ENCODE measurements at regions not wholly inside any gene's neighbourhood (a gene's known extent, or its start where the extent isn't known, plus 50 kb on each side); places are given as distances from the start of the nearest gene placed in this dataset.

DNA sequence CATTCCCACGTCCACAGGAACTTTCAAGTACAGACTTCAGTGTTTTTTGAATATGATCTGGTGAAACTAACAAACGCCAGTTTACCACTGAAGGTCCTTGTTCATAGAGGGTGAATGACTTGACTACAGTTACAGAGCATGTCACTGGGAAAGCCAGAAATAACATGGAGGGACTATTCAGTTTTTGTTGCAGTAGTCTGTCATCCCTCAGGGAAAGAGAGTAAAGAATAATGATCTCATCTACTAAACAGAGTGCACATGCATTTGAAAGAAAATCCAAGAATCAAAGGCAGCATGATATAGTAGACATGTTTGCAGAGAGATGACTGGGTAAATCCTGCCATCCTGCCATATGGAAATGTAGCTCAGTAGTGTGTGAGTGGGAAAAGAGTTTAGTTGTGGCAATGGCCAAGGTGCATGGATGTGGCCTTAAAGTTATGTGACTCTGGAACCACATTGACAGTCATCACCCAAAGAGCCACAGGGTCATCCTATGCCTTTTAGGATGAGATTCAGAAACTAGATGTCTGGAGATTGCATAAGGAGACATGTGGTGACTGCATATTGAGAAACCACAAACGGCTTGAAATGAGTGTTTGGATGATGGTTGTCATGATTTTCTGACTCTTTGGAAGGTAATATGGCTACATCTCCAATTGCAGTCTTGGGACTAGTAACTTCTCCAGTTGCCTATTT lies 125.3 kb upstream of the ZEB2 start:
- TF ChIP-seq, protein P1, sequence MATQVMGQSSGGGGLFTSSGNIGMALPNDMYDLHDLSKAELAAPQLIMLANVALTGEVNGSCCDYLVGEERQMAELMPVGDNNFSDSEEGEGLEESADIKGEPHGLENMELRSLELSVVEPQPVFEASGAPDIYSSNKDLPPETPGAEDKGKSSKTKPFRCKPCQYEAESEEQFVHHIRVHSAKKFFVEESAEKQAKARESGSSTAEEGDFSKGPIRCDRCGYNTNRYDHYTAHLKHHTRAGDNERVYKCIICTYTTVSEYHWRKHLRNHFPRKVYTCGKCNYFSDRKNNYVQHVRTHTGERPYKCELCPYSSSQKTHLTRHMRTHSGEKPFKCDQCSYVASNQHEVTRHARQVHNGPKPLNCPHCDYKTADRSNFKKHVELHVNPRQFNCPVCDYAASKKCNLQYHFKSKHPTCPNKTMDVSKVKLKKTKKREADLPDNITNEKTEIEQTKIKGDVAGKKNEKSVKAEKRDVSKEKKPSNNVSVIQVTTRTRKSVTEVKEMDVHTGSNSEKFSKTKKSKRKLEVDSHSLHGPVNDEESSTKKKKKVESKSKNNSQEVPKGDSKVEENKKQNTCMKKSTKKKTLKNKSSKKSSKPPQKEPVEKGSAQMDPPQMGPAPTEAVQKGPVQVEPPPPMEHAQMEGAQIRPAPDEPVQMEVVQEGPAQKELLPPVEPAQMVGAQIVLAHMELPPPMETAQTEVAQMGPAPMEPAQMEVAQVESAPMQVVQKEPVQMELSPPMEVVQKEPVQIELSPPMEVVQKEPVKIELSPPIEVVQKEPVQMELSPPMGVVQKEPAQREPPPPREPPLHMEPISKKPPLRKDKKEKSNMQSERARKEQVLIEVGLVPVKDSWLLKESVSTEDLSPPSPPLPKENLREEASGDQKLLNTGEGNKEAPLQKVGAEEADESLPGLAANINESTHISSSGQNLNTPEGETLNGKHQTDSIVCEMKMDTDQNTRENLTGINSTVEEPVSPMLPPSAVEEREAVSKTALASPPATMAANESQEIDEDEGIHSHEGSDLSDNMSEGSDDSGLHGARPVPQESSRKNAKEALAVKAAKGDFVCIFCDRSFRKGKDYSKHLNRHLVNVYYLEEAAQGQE (IDR thresholded peaks at IDR 0.05; ENCODE audit: insufficient read depth in 1 of 2, low read depth in 2 of 2, low read length in 1 of 2) = no peak
- TF ChIP-seq TCF7L2 (IDR thresholded peaks at IDR 0.05; ENCODE audit: low read depth, low read length) (no peak), POLR2AphosphoS5 (IDR thresholded peaks at IDR 0.05; ENCODE audit: low read depth, low read length) (no peak), SIN3A (IDR thresholded peaks at IDR 0.05; ENCODE audit: borderline replicate concordance, insufficient read depth, low read depth, low read length) (no peak)
- TF ChIP-seq, protein P2, sequence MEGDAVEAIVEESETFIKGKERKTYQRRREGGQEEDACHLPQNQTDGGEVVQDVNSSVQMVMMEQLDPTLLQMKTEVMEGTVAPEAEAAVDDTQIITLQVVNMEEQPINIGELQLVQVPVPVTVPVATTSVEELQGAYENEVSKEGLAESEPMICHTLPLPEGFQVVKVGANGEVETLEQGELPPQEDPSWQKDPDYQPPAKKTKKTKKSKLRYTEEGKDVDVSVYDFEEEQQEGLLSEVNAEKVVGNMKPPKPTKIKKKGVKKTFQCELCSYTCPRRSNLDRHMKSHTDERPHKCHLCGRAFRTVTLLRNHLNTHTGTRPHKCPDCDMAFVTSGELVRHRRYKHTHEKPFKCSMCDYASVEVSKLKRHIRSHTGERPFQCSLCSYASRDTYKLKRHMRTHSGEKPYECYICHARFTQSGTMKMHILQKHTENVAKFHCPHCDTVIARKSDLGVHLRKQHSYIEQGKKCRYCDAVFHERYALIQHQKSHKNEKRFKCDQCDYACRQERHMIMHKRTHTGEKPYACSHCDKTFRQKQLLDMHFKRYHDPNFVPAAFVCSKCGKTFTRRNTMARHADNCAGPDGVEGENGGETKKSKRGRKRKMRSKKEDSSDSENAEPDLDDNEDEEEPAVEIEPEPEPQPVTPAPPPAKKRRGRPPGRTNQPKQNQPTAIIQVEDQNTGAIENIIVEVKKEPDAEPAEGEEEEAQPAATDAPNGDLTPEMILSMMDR (IDR thresholded peaks at IDR 0.05) = no peak
- no peak overlapping the region for H3K27ac ChIP-seq (ENCODE audit: low read length)
- intact Hi-C loops (cut with micrococcal nuclease; ENCODE audit: unreplicated experiment) = no loop called here

DNA sequence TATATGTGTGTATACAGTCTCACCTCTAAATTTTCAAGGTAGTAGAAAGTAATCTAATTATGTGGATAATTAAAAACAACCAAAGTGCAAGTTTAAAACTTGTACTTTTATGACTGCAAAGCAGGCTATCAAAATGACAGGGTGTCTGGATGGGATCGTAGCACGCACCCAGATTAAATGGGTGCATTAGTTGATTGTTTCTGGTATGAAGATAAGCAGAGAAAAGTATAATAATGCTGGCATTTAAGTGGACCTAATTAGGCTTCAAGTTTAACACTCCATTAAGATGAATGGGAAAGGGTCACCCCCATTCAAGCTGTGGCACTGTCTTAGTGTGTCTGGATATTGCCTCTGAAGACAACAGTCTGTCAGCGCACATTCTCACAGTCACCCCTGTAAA lies 124.6 kb upstream of the ZEB2 start:
- no peak for ATAC-seq

More for the DNA sequence above, 125.3 kb upstream of the ZEB2 start:
- Histone ChIP-seq H3K4me1 (ENCODE audit: control insufficient read depth, insufficient read depth, low read length) (no peaks in the 10 kb centered on the region), H3K9me3 (ENCODE audit: control insufficient read depth, insufficient read depth, low read depth, low read length) (no peaks in the 10 kb centered on the region), H3K27me3 (ENCODE audit: control insufficient read depth, insufficient read depth, low read length) (no peaks in the 10 kb centered on the region), H3K36me3 (ENCODE audit: control insufficient read depth, insufficient read depth, low read length) (no peaks in the 10 kb centered on the region), H3K4me3 (ENCODE audit: low read depth in 2 of 2, low read length in 2 of 2) (no peak overlapping the region)
- ChIA-PET CTCF (no interaction called here), POLR2A (interaction anchor here (0.7 kb wide), 1 partner anchor 14 kb away, joined by 3 read pairs; no protein-coding TSS in a partner anchor)
- ATAC-seq (no peak), DNase-seq (ENCODE audit: low read depth, low spot score) (no peak)
- in situ Hi-C loops (cut with HindIII; ENCODE audit: low pct_unique_long_range_greater_than_20kb, low sequenced_read_pairs) = no loop called here
- no TSS peak for BruUV-seq (replicated peaks)

More for the DNA sequence above, 124.6 kb upstream of the ZEB2 start:
- in situ Hi-C loops (cut with HindIII; ENCODE audit: low pct_unique_long_range_greater_than_20kb, low sequenced_read_pairs) = no loop called here
- CTCF ChIA-PET = no interaction called here
- no peaks in the 10 kb centered on the region for H3K9me3 ChIP-seq (ENCODE audit: control insufficient read depth, insufficient read depth, low read depth, low read length)
- H3K4me3 ChIP-seq (ENCODE audit: low read depth in 2 of 2, low read length in 2 of 2) = no peak overlapping the region
- intact Hi-C loops (cut with micrococcal nuclease; ENCODE audit: unreplicated experiment) = no loop called here
- no peak for DNase-seq (ENCODE audit: low read depth, low spot score)
- POLR2A ChIA-PET = no interaction called here
- no TSS peak for BruUV-seq (replicated peaks)
- H3K27me3 ChIP-seq (ENCODE audit: control insufficient read depth, insufficient read depth, low read length) = no peaks in the 10 kb centered on the region
- H3K4me1 ChIP-seq (ENCODE audit: control insufficient read depth, insufficient read depth, low read length) = no peaks in the 10 kb centered on the region
- H3K27ac ChIP-seq (ENCODE audit: low read length) = no peak overlapping the region
- TF ChIP-seq SIN3A (IDR thresholded peaks at IDR 0.05; ENCODE audit: borderline replicate concordance, insufficient read depth, low read depth, low read length) (no peak), POLR2AphosphoS5 (IDR thresholded peaks at IDR 0.05; ENCODE audit: low read depth, low read length) (no peak)
- H3K36me3 ChIP-seq (ENCODE audit: control insufficient read depth, insufficient read depth, low read length) = no peaks in the 10 kb centered on the region
